Calu3 (cell line): ENCODE measurements at regions not wholly inside any gene's neighbourhood (a gene's known extent, or its start where the extent isn't known, plus 50 kb on each side); places are given as distances from the start of the nearest gene placed in this dataset.

Experiments used
- BruUV-seq: library from RNA; stranded (reverse); fragments of 400-500 nt; replicated peaks from 2 replicates; lab custom pipeline; 2021; lab: Mats Ljungman, UMichigan
- CTCF ChIA-PET: fragments of 300-600 bp; sonication (Branson Sonifier 250); formaldehyde crosslinking; loops from one replicate; lab custom pipeline; 2022; ENCODE audit warnings: antibody characterized with exemption; lab: Charles Lee
- DNase-seq: peaks from one replicate; pipeline ENCODE4 v3.0.0; 2022
- H3K27ac Mint-ChIP-seq: one replicate; pipeline ENCODE4 v1.8.0; 2022; ENCODE audit warnings: mixed read lengths; ENCODE audit not compliant: unreplicated experiment
- H3K27me3 Mint-ChIP-seq: one replicate; pipeline ENCODE4 v1.8.0; 2022; ENCODE audit warnings: mixed read lengths; ENCODE audit not compliant: unreplicated experiment
- H3K36me3 Mint-ChIP-seq: one replicate; pipeline ENCODE4 v1.8.0; 2022; ENCODE audit warnings: mild to moderate bottlenecking, moderate library complexity, mixed read lengths; ENCODE audit not compliant: insufficient read depth, unreplicated experiment
- H3K4me1 Mint-ChIP-seq: one replicate; pipeline ENCODE4 v1.8.0; 2022; ENCODE audit warnings: mild to moderate bottlenecking, low read depth, mixed read lengths; ENCODE audit not compliant: unreplicated experiment
- H3K4me3 Mint-ChIP-seq: one replicate; pipeline ENCODE4 v1.8.0; 2022; ENCODE audit warnings: mild to moderate bottlenecking, low read depth, moderate library complexity, mixed read lengths; ENCODE audit not compliant: unreplicated experiment
- H3K9me3 Mint-ChIP-seq: one replicate; pipeline ENCODE4 v1.8.0; 2022; ENCODE audit warnings: low read depth, mixed read lengths; ENCODE audit not compliant: unreplicated experiment
- intact Hi-C: fragments of 100-400 bp; cut with micrococcal nuclease; formaldehyde crosslinking; loops from one replicate; pipeline ENCODE4 v1.10.0; 2022; ENCODE audit not compliant: unreplicated experiment
- TF ChIP-seq, protein P1 (sequence below): fragments of 200-600 bp; IDR thresholded peaks from one replicate; pipeline ENCODE4 v1.8.0; 2022; ENCODE audit warnings: antibody characterized with exemption; ENCODE audit not compliant: unreplicated experiment

DNA sequence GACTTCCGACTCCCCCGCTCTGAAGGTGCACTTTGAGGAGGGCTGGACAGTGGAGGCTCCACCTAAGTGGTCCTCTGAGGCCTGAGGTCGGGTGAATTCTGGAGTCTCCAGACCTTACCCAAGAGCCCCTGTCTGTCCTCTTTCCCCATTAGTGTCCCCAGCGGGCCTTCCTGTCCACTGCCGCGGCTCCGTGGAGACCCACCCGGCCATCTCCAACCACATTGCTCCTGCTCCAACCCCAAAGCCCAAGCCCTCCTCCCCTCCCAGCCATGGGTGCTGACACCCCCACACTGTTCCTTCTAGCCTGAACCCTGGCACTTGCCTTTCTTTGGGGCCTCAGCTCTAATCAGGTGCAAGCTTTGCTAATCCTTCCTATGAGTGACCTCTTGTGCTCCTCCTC lies 283.1 kb upstream of the TNRC6C start:
- BruUV-seq = no TSS peak
- TF ChIP-seq, protein P1, sequence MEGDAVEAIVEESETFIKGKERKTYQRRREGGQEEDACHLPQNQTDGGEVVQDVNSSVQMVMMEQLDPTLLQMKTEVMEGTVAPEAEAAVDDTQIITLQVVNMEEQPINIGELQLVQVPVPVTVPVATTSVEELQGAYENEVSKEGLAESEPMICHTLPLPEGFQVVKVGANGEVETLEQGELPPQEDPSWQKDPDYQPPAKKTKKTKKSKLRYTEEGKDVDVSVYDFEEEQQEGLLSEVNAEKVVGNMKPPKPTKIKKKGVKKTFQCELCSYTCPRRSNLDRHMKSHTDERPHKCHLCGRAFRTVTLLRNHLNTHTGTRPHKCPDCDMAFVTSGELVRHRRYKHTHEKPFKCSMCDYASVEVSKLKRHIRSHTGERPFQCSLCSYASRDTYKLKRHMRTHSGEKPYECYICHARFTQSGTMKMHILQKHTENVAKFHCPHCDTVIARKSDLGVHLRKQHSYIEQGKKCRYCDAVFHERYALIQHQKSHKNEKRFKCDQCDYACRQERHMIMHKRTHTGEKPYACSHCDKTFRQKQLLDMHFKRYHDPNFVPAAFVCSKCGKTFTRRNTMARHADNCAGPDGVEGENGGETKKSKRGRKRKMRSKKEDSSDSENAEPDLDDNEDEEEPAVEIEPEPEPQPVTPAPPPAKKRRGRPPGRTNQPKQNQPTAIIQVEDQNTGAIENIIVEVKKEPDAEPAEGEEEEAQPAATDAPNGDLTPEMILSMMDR = no peak
- DNase-seq = no peak
- H3K36me3 Mint-ChIP-seq = no peaks in the 10 kb centered on the region
- H3K4me1 Mint-ChIP-seq = no peaks in the 10 kb centered on the region
- H3K27ac Mint-ChIP-seq = no peak overlapping the region
- intact Hi-C loops = no loop called here
- H3K9me3 Mint-ChIP-seq = no peaks in the 10 kb centered on the region
- peaks cover 98% of the 10 kb centered on the region for H3K27me3 Mint-ChIP-seq
- H3K4me3 Mint-ChIP-seq = no peak overlapping the region
- CTCF ChIA-PET = no interaction called here

DNA sequence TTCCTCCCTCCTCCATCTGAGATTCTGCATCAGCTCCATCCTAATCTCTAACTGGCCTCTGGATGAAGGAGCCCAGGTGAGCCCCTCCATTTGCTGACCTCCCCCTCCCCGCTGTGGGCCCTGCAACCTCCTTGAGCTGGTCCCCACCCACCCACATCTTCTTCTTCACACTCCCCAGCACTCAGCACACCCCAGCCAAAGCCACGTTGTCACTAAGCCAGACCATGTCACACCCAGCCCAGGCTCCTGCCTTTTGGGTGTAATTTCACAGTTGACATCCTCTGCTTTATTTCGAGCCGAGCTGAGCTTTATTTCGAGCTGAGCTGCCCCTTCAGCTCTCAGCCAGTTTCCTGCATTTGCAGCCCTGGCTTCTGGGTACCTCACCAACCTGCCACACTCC lies 282.7 kb upstream of the TNRC6C start:
- peaks cover 100% of the 10 kb centered on the region for H3K27me3 Mint-ChIP-seq
- no peak overlapping the region for H3K4me3 Mint-ChIP-seq
- TF ChIP-seq, protein P1 = no peak
- CTCF ChIA-PET = no interaction called here
- no peaks in the 10 kb centered on the region for H3K36me3 Mint-ChIP-seq
- H3K9me3 Mint-ChIP-seq = no peaks in the 10 kb centered on the region
- no TSS peak for BruUV-seq
- intact Hi-C loops = no loop called here
- no peak for DNase-seq
- no peak overlapping the region for H3K27ac Mint-ChIP-seq
- no peaks in the 10 kb centered on the region for H3K4me1 Mint-ChIP-seq

DNA sequence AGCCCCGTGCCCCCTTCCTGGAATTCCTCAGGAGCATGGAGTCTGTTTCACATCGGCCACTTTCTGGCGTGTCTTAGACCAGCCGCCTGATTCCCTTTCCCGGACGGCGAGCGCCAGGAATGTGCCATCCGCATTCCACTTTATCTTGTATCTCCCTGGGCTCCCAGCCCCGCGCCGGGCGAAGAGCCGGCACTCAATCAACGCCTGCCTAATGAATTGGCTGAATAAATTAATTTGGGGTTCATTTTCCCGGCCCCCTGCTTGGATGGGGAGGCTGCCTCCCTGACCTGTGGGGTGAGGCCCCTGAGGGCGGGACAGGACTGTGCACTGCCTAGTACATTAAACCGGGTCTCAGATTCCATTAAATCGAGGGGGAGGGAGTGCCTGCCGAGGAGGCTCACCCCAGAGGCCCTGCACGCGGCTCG lies 282.3 kb upstream of the TNRC6C start:
- CTCF ChIA-PET = no interaction called here
- H3K36me3 Mint-ChIP-seq = no peaks in the 10 kb centered on the region
- no peak overlapping the region for H3K4me3 Mint-ChIP-seq
- peaks cover 96% of the 10 kb centered on the region for H3K27me3 Mint-ChIP-seq
- no peaks in the 10 kb centered on the region for H3K4me1 Mint-ChIP-seq
- TF ChIP-seq, protein P1 = no peak
- H3K27ac Mint-ChIP-seq = no peak overlapping the region
- DNase-seq = no peak
- no peaks in the 10 kb centered on the region for H3K9me3 Mint-ChIP-seq
- no TSS peak for BruUV-seq
- intact Hi-C loops = no loop called here

GRCh38 chr17:77677211-77677610 lies 281.3 kb upstream of the TNRC6C start:
- CTCF ChIA-PET = no interaction called here
- no TSS peak for BruUV-seq
- H3K27ac Mint-ChIP-seq = no peak overlapping the region
- TF ChIP-seq, protein P1 = no peak
- H3K36me3 Mint-ChIP-seq = no peaks in the 10 kb centered on the region
- no peak overlapping the region for H3K4me3 Mint-ChIP-seq
- DNase-seq = no peak
- H3K27me3 Mint-ChIP-seq = peaks cover 87% of the 10 kb centered on the region
- intact Hi-C loops = no loop called here
- H3K9me3 Mint-ChIP-seq = no peaks in the 10 kb centered on the region
- no peaks in the 10 kb centered on the region for H3K4me1 Mint-ChIP-seq
